GM23248 (cell line): ENCODE measurements at regions not wholly inside any gene's neighbourhood (a gene's known extent, or its start where the extent isn't known, plus 50 kb on each side); places are given as distances from the start of the nearest gene placed in this dataset.

Source experiments
- DNase-seq: peaks from one replicate; pipeline ENCODE4 v3.0.0-alpha.2; 2015
- H2AFZ ChIP-seq: fragments of 200-600 bp; sonication (generic); 2 replicates; pipeline ENCODE4 v1.6.1; 2016; ENCODE audit warnings: antibody characterized with exemption
- H3F3A ChIP-seq: fragments of 200-600 bp; sonication (generic); 2 replicates; pipeline ENCODE4 v1.6.1; 2016; ENCODE audit warnings: mild to moderate bottlenecking, antibody characterized with exemption, mixed run types; ENCODE audit not compliant: insufficient read depth
- H3K27ac ChIP-seq: fragments of 200-600 bp; sonication (generic); 2 replicates; pipeline ENCODE4 v1.5.1; 2016; ENCODE audit warnings: mild to moderate bottlenecking
- H3K27me3 ChIP-seq: fragments of 200-600 bp; sonication (generic); replicated peaks from 2 replicates; pipeline ENCODE4 v1.6.1; 2016; ENCODE audit warnings: mild to moderate bottlenecking; ENCODE audit not compliant: insufficient read depth
- H3K36me3 ChIP-seq: fragments of 200-600 bp; sonication (generic); 2 replicates; pipeline ENCODE4 v1.6.1; 2016; ENCODE audit warnings: low read depth, mild to moderate bottlenecking
- H3K4me1 ChIP-seq: fragments of 200-600 bp; sonication (generic); 2 replicates; pipeline ENCODE4 v1.6.1; 2016; ENCODE audit warnings: mild to moderate bottlenecking; ENCODE audit not compliant: insufficient read depth
- H3K4me2 ChIP-seq: fragments of 200-600 bp; sonication (generic); one replicate; pipeline ENCODE4 v1.6.1; 2016; ENCODE audit warnings: mild to moderate bottlenecking; ENCODE audit not compliant: unreplicated experiment
- H3K4me3 ChIP-seq: fragments of 200-600 bp; sonication (generic); 2 replicates; pipeline ENCODE4 v1.5.1; 2016; ENCODE audit warnings: mild to moderate bottlenecking
- H3K79me2 ChIP-seq: fragments of 200-600 bp; sonication (generic); 2 replicates; pipeline ENCODE4 v1.6.1; 2016; ENCODE audit warnings: mild to moderate bottlenecking; ENCODE audit not compliant: insufficient read depth
- H3K9ac ChIP-seq: fragments of 200-600 bp; sonication (generic); 2 replicates; pipeline ENCODE4 v1.6.1; 2016; ENCODE audit warnings: mild to moderate bottlenecking
- H3K9me2 ChIP-seq: fragments of 200-600 bp; sonication (generic); 2 replicates; pipeline ENCODE4 v1.6.1; 2016; ENCODE audit warnings: mixed run types, mild to moderate bottlenecking, moderate library complexity; ENCODE audit not compliant: insufficient read depth
- H3K9me3 ChIP-seq: fragments of 200-600 bp; sonication (generic); one replicate; pipeline ENCODE4 v1.6.1; 2017; ENCODE audit warnings: low read depth
- H4K20me1 ChIP-seq: fragments of 200-600 bp; sonication (generic); 2 replicates; pipeline ENCODE4 v1.6.0; 2016; ENCODE audit not compliant: insufficient read depth
- EZH2 ChIP-seq: fragments of 200-600 bp; sonication (generic); IDR thresholded peaks from 2 replicates; pipeline ENCODE4 v1.6.1; 2018; ENCODE audit warnings: antibody characterized with exemption, mild to moderate bottlenecking; ENCODE audit not compliant: insufficient read depth, poor library complexity, severe bottlenecking
- EZH2phosphoT487 ChIP-seq: fragments of 200-600 bp; sonication (generic); IDR thresholded peaks from 2 replicates; pipeline ENCODE4 v1.6.1; 2018; ENCODE audit warnings: antibody characterized with exemption, moderate library complexity, mild to moderate bottlenecking, low read depth; ENCODE audit not compliant: insufficient read depth
- WGBS, 2 experiments: methylation state at CpG; one replicate each; pipeline ENCODE4 v1.1.6; 2015 to 2017; ENCODE audit warnings: low lambda C conversion rate in 2 of 2, low coverage in 1 of 2; ENCODE audit errors: missing lambda C conversion rate in 2 of 2; 5-methylcytosine and 5-hydroxymethylcytosine counted together
- in situ Hi-C: fragments of 300-500 bp; cut with MboI; formaldehyde crosslinking; loops from 2 replicates; pipeline ENCODE4 v1.15.0; 2020

DNA sequence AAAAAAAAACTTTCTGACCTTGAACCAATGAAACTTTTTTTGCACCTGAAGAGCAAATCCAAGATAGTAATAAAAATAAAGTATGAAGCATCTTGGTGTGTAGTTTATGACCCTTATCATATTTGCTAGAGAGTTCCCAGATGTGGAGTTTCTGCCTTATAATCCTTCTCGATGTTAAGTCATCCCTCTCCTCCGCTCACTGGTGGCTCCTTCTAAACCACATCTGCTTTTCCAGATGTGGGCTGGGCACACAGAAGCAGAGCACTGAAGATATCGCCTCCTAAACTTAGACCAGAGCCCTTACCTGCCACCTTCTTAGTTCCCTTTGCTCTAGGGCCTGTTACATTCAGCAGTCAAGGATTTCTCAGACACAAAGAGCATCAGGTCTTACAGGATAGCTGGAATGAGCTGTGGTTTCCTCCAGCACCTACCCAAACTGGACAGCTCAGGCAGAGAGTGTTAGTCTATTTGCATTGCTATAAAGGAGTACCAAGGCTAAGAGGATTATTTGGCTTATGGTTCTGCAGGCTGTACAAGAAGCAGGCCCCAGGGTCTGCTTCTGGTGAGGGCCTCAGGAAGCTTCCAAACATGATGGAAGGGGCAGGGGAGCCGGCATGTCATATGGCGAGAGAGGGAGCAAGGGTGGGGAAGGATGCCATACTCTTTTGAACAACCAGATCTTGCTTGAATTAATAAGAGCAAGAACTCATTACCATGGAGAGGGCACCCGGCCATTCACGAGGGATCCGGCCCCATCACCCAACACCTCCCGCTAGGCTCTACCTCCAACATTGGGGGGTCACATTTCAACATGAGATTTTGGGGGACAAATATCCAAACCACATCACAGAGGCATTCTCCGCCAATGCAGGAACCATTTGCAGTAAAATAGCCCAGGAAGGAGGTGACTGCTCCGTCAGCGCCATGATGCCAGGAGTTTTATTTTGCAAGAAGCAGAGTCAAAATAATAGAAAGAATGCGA, 75.6 kb upstream of the HELT start:
- no peak overlapping the region for H3K27ac ChIP-seq
- no peaks in the 10 kb centered on the region for H3K9me2 ChIP-seq
- no peak overlapping the region for H3K9ac ChIP-seq
- no peak overlapping the region for H2AFZ ChIP-seq
- WGBS, 2 experiments, result 45 to 51% methylated on average over 13 of the region's 13 CpGs
- in situ Hi-C loops, result no loop called here
- TF ChIP-seq EZH2 (no peak), EZH2phosphoT487 (no peak)
- H3K4me3 ChIP-seq, result no peak overlapping the region
- H3K9me3 ChIP-seq, result no peaks in the 10 kb centered on the region
- H3K27me3 ChIP-seq, result no peaks in the 10 kb centered on the region; the same call in 1 of the 2 replicates
- no peak overlapping the region for H3K4me2 ChIP-seq
- no peaks in the 10 kb centered on the region for H4K20me1 ChIP-seq
- no peaks in the 10 kb centered on the region for H3K4me1 ChIP-seq
- no peaks in the 10 kb centered on the region for H3F3A ChIP-seq
- H3K36me3 ChIP-seq, result no peaks in the 10 kb centered on the region
- DNase-seq, result no peak
- no peaks in the 10 kb centered on the region for H3K79me2 ChIP-seq

GRCh38 chr4:184949020-184949419, 69.3 kb upstream of the HELT start:
- Histone ChIP-seq H3K9me2 (no peaks in the 10 kb centered on the region), H3F3A (no peaks in the 10 kb centered on the region), H2AFZ (no peak overlapping the region), H3K9me3 (no peaks in the 10 kb centered on the region), H3K4me3 (no peak overlapping the region), H3K4me1 (no peaks in the 10 kb centered on the region), H3K36me3 (no peaks in the 10 kb centered on the region), H3K9ac (no peak overlapping the region), H3K4me2 (no peak overlapping the region), H3K27ac (no peak overlapping the region), H4K20me1 (no peaks in the 10 kb centered on the region), H3K27me3 (no peaks in the 10 kb centered on the region; the same call in none of the 2 replicates), H3K79me2 (no peaks in the 10 kb centered on the region)
- TF ChIP-seq EZH2phosphoT487 (no peak), EZH2 (no peak)
- no peak for DNase-seq
- in situ Hi-C loops, result no loop called here
- WGBS, 2 experiments, result 0 to 2% methylated on average over 3 of the region's 3 CpGs

- in situ Hi-C loops, result no loop called here
- no peaks in the 10 kb centered on the region for H3F3A ChIP-seq
- H3K9ac ChIP-seq, result no peak overlapping the region
- no peak for DNase-seq
- no peak overlapping the region for H3K4me3 ChIP-seq
- no peaks in the 10 kb centered on the region for H3K36me3 ChIP-seq
- no peak overlapping the region for H3K4me2 ChIP-seq
- no peaks in the 10 kb centered on the region for H3K79me2 ChIP-seq
- TF ChIP-seq EZH2phosphoT487 (no peak), EZH2 (no peak)
- WGBS, 2 experiments, result 36 to 39% methylated on average over 9 of the region's 9 CpGs
- H3K9me2 ChIP-seq, result no peaks in the 10 kb centered on the region
- H2AFZ ChIP-seq, result no peak overlapping the region
- H4K20me1 ChIP-seq, result no peaks in the 10 kb centered on the region
- no peak overlapping the region for H3K27ac ChIP-seq
- H3K27me3 ChIP-seq, result no peaks in the 10 kb centered on the region; the same call in none of the 2 replicates
- H3K4me1 ChIP-seq, result no peaks in the 10 kb centered on the region
- H3K9me3 ChIP-seq, result no peaks in the 10 kb centered on the region
Measured at GRCh38 chr4:184950117-184950830, 68.0 kb upstream of the HELT start.

DNA sequence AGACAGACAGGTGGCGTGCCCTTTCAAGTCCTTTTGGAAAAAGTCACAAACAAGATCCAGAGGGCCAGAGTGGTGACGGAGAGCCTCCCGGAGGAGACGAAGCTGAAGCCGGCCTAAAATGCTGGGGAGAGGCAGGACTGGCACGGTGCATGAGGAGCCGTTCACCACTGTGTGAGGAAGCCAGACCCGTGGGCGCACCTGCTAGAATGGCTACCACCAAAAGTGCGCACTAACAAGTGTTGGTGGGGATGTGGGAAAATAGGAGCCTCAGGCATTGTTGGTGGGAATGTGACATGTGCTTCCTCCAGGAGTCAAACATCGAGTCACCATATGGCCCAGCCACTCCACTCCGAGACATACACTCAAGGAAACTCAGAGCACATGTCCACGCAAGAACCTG, 67.4 kb upstream of the HELT start:
- Histone ChIP-seq H3K27ac (no peak overlapping the region), H3K4me1 (no peaks in the 10 kb centered on the region), H3F3A (no peaks in the 10 kb centered on the region), H3K9me2 (no peaks in the 10 kb centered on the region), H3K27me3 (no peaks in the 10 kb centered on the region; the same call in none of the 2 replicates), H3K79me2 (no peaks in the 10 kb centered on the region), H3K36me3 (no peaks in the 10 kb centered on the region), H3K9me3 (no peaks in the 10 kb centered on the region), H3K9ac (no peak overlapping the region), H3K4me3 (no peak overlapping the region), H3K4me2 (no peak overlapping the region), H2AFZ (no peak overlapping the region), H4K20me1 (no peaks in the 10 kb centered on the region)
- 47 to 51% methylated on average over 13 of the region's 13 CpGs for WGBS, 2 experiments
- in situ Hi-C loops, result no loop called here
- no peak for DNase-seq
- TF ChIP-seq EZH2, result no peak
- TF ChIP-seq EZH2phosphoT487, result no peak
